DMS153 treated with DMSO at 0.1 percent for 48 hours (cell line): ENCODE measurements at regions not wholly inside any gene's neighbourhood (a gene's known extent, or its start where the extent isn't known, plus 50 kb on each side); places are given as distances from the start of the nearest gene placed in this dataset.

ENCODE experiments used
- DNase-seq: peaks from one replicate; lab custom pipeline; 2025; ENCODE audit not compliant: unreplicated experiment; lab: John Stamatoyannopoulos, UW

GRCh38 chr6:163720460-163721235 is 306.1 kb downstream of the QKI start:
- DNase-seq, result no peak

GRCh38 chr6:163720005-163720404 is 305.5 kb downstream of the QKI start:
- DNase-seq, result peak; percentile 49

GRCh38 chr6:163719028-163719742 is 304.7 kb downstream of the QKI start:
- no peak for DNase-seq

- DNase-seq, result no peak
These were observed 304.0 kb downstream of the QKI start for GRCh38 chr6:163718537-163718936.

GRCh38 chr6:163717106-163717764 is 302.7 kb downstream of the QKI start:
- no peak for DNase-seq

- DNase-seq, result no peak
These were observed 302.2 kb downstream of the QKI start for GRCh38 chr6:163716690-163717089.

GRCh38 chr6:163715846-163716245 is 301.3 kb downstream of the QKI start:
- no peak for DNase-seq

- DNase-seq, result no peak
These were observed 299.7 kb downstream of the QKI start for GRCh38 chr6:163714179-163714578.

GRCh38 chr6:163712981-163713380 is 298.5 kb downstream of the QKI start:
- DNase-seq, result no peak

- no peak for DNase-seq
These were observed 298.0 kb downstream of the QKI start for GRCh38 chr6:163712566-163712961.

- DNase-seq, result no peak
These were observed 297.4 kb downstream of the QKI start for GRCh38 chr6:163711615-163712565.

- no peak for DNase-seq
These were observed 296.3 kb downstream of the QKI start for GRCh38 chr6:163710532-163711470.

GRCh38 chr6:163709693-163710092 is 295.2 kb downstream of the QKI start:
- DNase-seq, result no peak

GRCh38 chr6:163709255-163709654 is 294.7 kb downstream of the QKI start:
- DNase-seq, result no peak

GRCh38 chr6:163708466-163708865 is 293.9 kb downstream of the QKI start:
- no peak for DNase-seq

- no peak for DNase-seq
These were observed 293.2 kb downstream of the QKI start for GRCh38 chr6:163707387-163708355.

GRCh38 chr6:163706500-163707087 is 292.1 kb downstream of the QKI start:
- no peak for DNase-seq

- DNase-seq, result no peak
These were observed 291.4 kb downstream of the QKI start for GRCh38 chr6:163705923-163706322.
